ENCODE measurements at regions not wholly inside any gene's neighbourhood (a gene's known extent, or its start where the extent isn't known, plus 50 kb on each side); places are given as distances from the start of the nearest gene placed in this dataset. TPM values are rescaled to one million over a fixed set of nuclear protein-coding genes. Genes with fewer than 3 reads are reported as not detected.

Small RNAs in the stretch of these regions (small RNA-seq; reads per million reads assigned to genes)
- gene RF00019 (not detected), gene RN7SKP123 (not detected)

Data from body of pancreas (tissue), 1 donor.